Stomach (tissue), 8 donors: ENCODE measurements at regions not wholly inside any gene's neighbourhood (a gene's known extent, or its start where the extent isn't known, plus 50 kb on each side); places are given as distances from the start of the nearest gene placed in this dataset.

Experiments used
- DNase-seq, 2 donors: peaks; one replicate each; pipeline versions ENCODE4 v3.0.0 to v3.0.0-alpha.2; 2013 to 2019
- H3K27ac ChIP-seq, 5 donors: fragments of 200-600 bp in 4 of 5; sonication (generic) in 4 of 5; one replicate each; pipeline ENCODE4 v1.5.1; 2013 to 2019; ENCODE audit warnings: mild to moderate bottlenecking in 1 of 5, moderate library complexity in 1 of 5
- H3K27me3 ChIP-seq, 3 donors: fragments of 200-600 bp; sonication (generic); one replicate each; pipeline ENCODE4 v1.5.1; 2017 to 2019; ENCODE audit warnings: mixed run types in 1 of 3
- H3K36me3 ChIP-seq, 4 donors: fragments of 200-600 bp; sonication (generic); 1 replicate in 3 of 4; 2 replicates in 1 of 4; pipeline ENCODE4 v1.5.1; 2016 to 2019
- H3K4me1 ChIP-seq, 4 donors: fragments of 200-600 bp; sonication (generic); one replicate each; pipeline ENCODE4 v1.5.1; 2016 to 2019
- H3K4me3 ChIP-seq, 4 donors: fragments of 200-600 bp; sonication (generic) in 3 of 4; one replicate each; pipeline ENCODE4 v1.5.1; 2016 to 2019; ENCODE audit warnings: mild to moderate bottlenecking in 1 of 4
- H3K9me3 ChIP-seq, 4 donors: fragments of 200-600 bp; sonication (generic); one replicate each; pipeline ENCODE4 v1.5.1; 2016 to 2019
- EP300 ChIP-seq: sonication (generic); formaldehyde crosslinking; IDR thresholded peaks from one replicate; pipeline ENCODE4 v1.6.1; 2017; ENCODE audit warnings: antibody characterized with exemption
- POLR2A ChIP-seq, 4 donors: fragments of 450-650 bp; IDR thresholded peaks; one replicate each; pipeline ENCODE4 v1.6.1; 2016; ENCODE audit warnings: antibody characterized with exemption in 4 of 4, control low read depth in 2 of 4, mild to moderate bottlenecking in 1 of 4, moderate library complexity in 1 of 4
- POLR2AphosphoS5 ChIP-seq, 3 donors: sonication (generic); formaldehyde crosslinking; IDR thresholded peaks; one replicate each; pipeline ENCODE4 v1.6.1; 2016; ENCODE audit warnings: antibody characterized with exemption in 3 of 3
- WGBS, 5 donors: extraction: QIAGEN DNeasy Blood & Tissue Kit in 3 of 5; methylation state at CpG; one replicate each; pipeline versions ENCODE4 v1.1.5 to v1.1.7; 2013 to 2018; 5-methylcytosine and 5-hydroxymethylcytosine counted together
- intact Hi-C: fragments of 100-400 bp; cut with DNase I; formaldehyde crosslinking; loops from one replicate; pipeline ENCODE4 v1.15.1; 2023; ENCODE audit warnings: low total_unique reads
- TF ChIP-seq, protein P1 (sequence below), 7 experiments: fragments of 450-650 bp in 4 of 7; fragments of 200-600 bp in 3 of 7; sonication (generic) in 3 of 7; IDR thresholded peaks; one replicate each; pipeline ENCODE4 v1.5.1; 2016 to 2019; ENCODE audit warnings: antibody characterized with exemption in 7 of 7, control low read depth in 2 of 7, mild to moderate bottlenecking in 1 of 7
- donor health status: healthy with polysubstance abuse.
- donor health status: Bipolar disorder and iron deficiency.
- donor health status: healthy.

- no peaks in the 10 kb centered on the region for H3K9me3 ChIP-seq
- no peak overlapping the region for H3K4me3 ChIP-seq
- no peak for DNase-seq
- no peak for TF ChIP-seq POLR2AphosphoS5 (IDR thresholded peaks at IDR 0.05)
- TF ChIP-seq, protein P1, sequence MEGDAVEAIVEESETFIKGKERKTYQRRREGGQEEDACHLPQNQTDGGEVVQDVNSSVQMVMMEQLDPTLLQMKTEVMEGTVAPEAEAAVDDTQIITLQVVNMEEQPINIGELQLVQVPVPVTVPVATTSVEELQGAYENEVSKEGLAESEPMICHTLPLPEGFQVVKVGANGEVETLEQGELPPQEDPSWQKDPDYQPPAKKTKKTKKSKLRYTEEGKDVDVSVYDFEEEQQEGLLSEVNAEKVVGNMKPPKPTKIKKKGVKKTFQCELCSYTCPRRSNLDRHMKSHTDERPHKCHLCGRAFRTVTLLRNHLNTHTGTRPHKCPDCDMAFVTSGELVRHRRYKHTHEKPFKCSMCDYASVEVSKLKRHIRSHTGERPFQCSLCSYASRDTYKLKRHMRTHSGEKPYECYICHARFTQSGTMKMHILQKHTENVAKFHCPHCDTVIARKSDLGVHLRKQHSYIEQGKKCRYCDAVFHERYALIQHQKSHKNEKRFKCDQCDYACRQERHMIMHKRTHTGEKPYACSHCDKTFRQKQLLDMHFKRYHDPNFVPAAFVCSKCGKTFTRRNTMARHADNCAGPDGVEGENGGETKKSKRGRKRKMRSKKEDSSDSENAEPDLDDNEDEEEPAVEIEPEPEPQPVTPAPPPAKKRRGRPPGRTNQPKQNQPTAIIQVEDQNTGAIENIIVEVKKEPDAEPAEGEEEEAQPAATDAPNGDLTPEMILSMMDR (IDR thresholded peaks at IDR 0.05) = no peak
- no peak for TF ChIP-seq POLR2A (IDR thresholded peaks at IDR 0.05)
- no peak for TF ChIP-seq EP300
- intact Hi-C loops = no loop called here
- 85 to 92% (median 90%) methylated on average over 2 of the region's 2 CpGs for WGBS, 5 donors
- peaks cover 0 to 18% (median 8%) of the 10 kb centered on the region in 4 donors for H3K4me1 ChIP-seq
- no peaks in the 10 kb centered on the region for H3K36me3 ChIP-seq
- H3K27ac ChIP-seq = no peak overlapping the region
- H3K27me3 ChIP-seq = no peaks in the 10 kb centered on the region
Observed at GRCh38 chr2:200079356-200079755, 124.0 kb downstream of the MAIP1 start.

GRCh38 chr2:200081236-200081635, 125.9 kb downstream of the MAIP1 start:
- no peaks in the 10 kb centered on the region for H3K9me3 ChIP-seq
- TF ChIP-seq EP300 (no peak), POLR2A (IDR thresholded peaks at IDR 0.05) (no peak), POLR2AphosphoS5 (IDR thresholded peaks at IDR 0.05) (no peak)
- TF ChIP-seq, protein P1 (IDR thresholded peaks at IDR 0.05) = no peak
- no peaks in the 10 kb centered on the region for H3K36me3 ChIP-seq
- intact Hi-C loops = no loop called here
- no peak overlapping the region for H3K4me3 ChIP-seq
- WGBS, 5 donors = 85 to 90% (median 89%) methylated on average over 8 of the region's 8 CpGs
- H3K27me3 ChIP-seq = no peaks in the 10 kb centered on the region
- no peak overlapping the region for H3K27ac ChIP-seq
- peaks cover 0 to 18% (median 8%) of the 10 kb centered on the region in 4 donors for H3K4me1 ChIP-seq
- no peak for DNase-seq

DNA sequence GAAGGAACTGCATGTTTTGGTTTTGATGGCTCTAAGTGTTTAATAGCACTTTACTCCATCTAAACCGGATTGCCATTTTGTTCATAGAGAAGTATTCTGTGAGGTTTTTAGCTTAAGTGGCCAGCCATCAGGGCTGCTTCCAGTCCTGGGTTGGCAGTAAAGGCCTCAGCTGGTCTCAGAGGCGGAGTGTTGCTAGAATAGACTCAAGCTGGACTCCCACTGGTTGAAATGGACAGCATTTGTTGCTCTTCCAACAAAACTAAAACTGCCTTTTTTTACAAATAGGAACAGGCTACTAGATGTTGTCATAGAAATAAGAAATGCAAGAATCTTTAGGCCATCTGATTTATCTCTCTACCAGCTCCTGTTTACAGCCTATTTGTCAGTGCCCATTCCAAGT, 126.4 kb downstream of the MAIP1 start:
- DNase-seq = no peak
- Histone ChIP-seq H3K4me3 (no peak overlapping the region), H3K4me1 (peaks cover 0 to 12% (median 5%) of the 10 kb centered on the region in 4 donors), H3K9me3 (no peaks in the 10 kb centered on the region), H3K27ac (no peak overlapping the region), H3K27me3 (no peaks in the 10 kb centered on the region), H3K36me3 (no peaks in the 10 kb centered on the region)
- no peak for TF ChIP-seq POLR2A (IDR thresholded peaks at IDR 0.05)
- TF ChIP-seq, protein P1 (IDR thresholded peaks at IDR 0.05) = no peak
- no peak for TF ChIP-seq POLR2AphosphoS5 (IDR thresholded peaks at IDR 0.05)
- intact Hi-C loops = no loop called here
- WGBS, 5 donors = 77 to 91% (median 84%) methylated on average over 2 of the region's 2 CpGs

DNA sequence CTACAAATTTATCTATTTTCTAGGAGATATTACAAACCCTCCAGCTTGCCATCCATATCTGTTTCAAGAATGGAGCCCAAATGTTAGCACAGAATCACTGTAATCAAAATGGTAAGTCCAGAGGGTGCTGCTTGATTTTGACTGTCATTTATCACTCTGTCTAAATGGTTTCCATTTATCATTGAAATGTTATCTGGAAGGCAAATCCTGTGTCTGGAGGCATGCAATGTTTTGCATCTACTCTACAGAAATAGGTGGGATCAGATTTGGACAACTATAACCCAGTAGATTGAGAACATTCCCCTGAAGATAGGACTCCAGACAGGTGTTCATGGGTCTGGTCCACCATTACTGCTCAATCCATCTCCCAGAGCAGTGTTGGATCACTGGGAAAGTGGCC, 128.7 kb downstream of the MAIP1 start:
- Histone ChIP-seq H3K36me3 (no peaks in the 10 kb centered on the region), H3K27me3 (no peaks in the 10 kb centered on the region), H3K9me3 (no peaks in the 10 kb centered on the region), H3K4me3 (no peak overlapping the region), H3K27ac (no peak overlapping the region), H3K4me1 (no peaks in the 10 kb centered on the region)
- no peak for DNase-seq
- TF ChIP-seq, protein P1 (IDR thresholded peaks at IDR 0.05) = no peak
- TF ChIP-seq POLR2AphosphoS5 (IDR thresholded peaks at IDR 0.05) (no peak), EP300 (no peak), POLR2A (IDR thresholded peaks at IDR 0.05) (no peak)
- intact Hi-C loops = no loop called here
